ENCODE measurements at regions not wholly inside any gene's neighbourhood (a gene's known extent, or its start where the extent isn't known, plus 50 kb on each side); places are given as distances from the start of the nearest gene placed in this dataset.
A peak's percentile ranks its signal among the peaks of the same experiment; 100 is the strongest.

DNA sequence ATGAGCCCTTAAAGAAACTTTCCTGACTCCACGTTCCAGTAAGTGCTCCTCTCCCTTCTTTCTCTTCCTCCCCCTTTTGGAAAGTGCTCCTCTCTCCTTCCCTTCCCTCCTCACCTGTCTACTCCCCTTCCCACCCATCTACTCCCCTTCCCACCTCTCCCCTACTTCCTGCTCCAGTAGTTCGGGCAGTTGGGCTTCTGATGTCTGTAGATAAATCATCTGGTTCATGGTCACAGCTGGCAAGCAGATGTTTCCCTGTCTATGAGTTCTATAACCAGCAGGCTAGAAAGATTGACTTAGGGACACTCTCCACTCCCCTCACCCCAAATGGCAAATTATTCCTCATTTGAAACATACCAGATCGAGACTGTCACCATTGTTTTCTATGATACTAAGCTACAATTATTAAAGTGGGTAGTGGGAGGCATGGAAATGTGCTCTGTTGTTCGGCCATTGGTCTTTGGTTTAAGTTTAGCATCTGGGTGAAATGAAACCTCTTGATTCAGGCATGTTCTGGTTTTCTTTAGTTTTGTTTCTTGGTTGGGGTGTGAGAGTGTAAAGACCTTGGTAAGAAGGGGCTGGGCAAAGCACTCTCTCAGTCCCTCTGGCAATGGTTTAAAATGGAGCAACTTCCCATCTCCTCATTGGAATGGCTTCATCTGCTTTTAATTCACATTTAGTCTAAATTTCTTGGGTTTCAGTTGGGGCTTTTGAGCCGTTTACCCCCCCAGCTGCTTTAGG lies 413.2 kb upstream of the SPRED2 start:
- Histone ChIP-seq H3K27ac (no peak overlapping the region), H3K27me3 (no peaks in the 10 kb centered on the region), H3K9me3 (no peaks in the 10 kb centered on the region), H3K4me1 (no peaks in the 10 kb centered on the region), H3K36me3 (no peaks in the 10 kb centered on the region), H3K4me3 (no peak overlapping the region)
- intact Hi-C loops (cut with DNase I; ENCODE audit: low total_unique reads), result no loop called here
- no peak for TF ChIP-seq POLR2A (IDR thresholded peaks at IDR 0.05)
- TF ChIP-seq, protein P1, sequence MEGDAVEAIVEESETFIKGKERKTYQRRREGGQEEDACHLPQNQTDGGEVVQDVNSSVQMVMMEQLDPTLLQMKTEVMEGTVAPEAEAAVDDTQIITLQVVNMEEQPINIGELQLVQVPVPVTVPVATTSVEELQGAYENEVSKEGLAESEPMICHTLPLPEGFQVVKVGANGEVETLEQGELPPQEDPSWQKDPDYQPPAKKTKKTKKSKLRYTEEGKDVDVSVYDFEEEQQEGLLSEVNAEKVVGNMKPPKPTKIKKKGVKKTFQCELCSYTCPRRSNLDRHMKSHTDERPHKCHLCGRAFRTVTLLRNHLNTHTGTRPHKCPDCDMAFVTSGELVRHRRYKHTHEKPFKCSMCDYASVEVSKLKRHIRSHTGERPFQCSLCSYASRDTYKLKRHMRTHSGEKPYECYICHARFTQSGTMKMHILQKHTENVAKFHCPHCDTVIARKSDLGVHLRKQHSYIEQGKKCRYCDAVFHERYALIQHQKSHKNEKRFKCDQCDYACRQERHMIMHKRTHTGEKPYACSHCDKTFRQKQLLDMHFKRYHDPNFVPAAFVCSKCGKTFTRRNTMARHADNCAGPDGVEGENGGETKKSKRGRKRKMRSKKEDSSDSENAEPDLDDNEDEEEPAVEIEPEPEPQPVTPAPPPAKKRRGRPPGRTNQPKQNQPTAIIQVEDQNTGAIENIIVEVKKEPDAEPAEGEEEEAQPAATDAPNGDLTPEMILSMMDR (IDR thresholded peaks at IDR 0.05), result no peak
- DNase-seq, result no peak

- DNase-seq, result no peak
- Histone ChIP-seq H3K4me3 (no peak overlapping the region), H3K9me3 (no peaks in the 10 kb centered on the region), H3K4me1 (no peaks in the 10 kb centered on the region), H3K27ac (no peak overlapping the region), H3K27me3 (no peaks in the 10 kb centered on the region), H3K36me3 (no peaks in the 10 kb centered on the region)
- intact Hi-C loops (cut with DNase I; ENCODE audit: low total_unique reads), result no loop called here
- TF ChIP-seq, protein P1 (IDR thresholded peaks at IDR 0.05), result no peak
- TF ChIP-seq POLR2A (IDR thresholded peaks at IDR 0.05), result no peak
Measured at GRCh38 chr2:65842104-65842503, 409.7 kb upstream of the SPRED2 start.

GRCh38 chr2:65835975-65836549 lies 403.7 kb upstream of the SPRED2 start:
- Histone ChIP-seq H3K9me3 (no peaks in the 10 kb centered on the region), H3K36me3 (no peaks in the 10 kb centered on the region), H3K4me1 (no peaks in the 10 kb centered on the region), H3K27me3 (no peaks in the 10 kb centered on the region), H3K4me3 (no peak overlapping the region), H3K27ac (no peak overlapping the region)
- DNase-seq, result no peak
- TF ChIP-seq POLR2A (IDR thresholded peaks at IDR 0.05), result no peak
- TF ChIP-seq, protein P1 (IDR thresholded peaks at IDR 0.05), result no peak
- intact Hi-C loops (cut with DNase I; ENCODE audit: low total_unique reads), result no loop called here

GRCh38 chr2:65834771-65835475 lies 402.5 kb upstream of the SPRED2 start:
- H3K4me1 ChIP-seq, result no peaks in the 10 kb centered on the region
- intact Hi-C loops (cut with DNase I; ENCODE audit: low total_unique reads), result no loop called here
- peak; percentile 22 to 23 for DNase-seq
- no peaks in the 10 kb centered on the region for H3K27me3 ChIP-seq
- no peaks in the 10 kb centered on the region for H3K9me3 ChIP-seq
- no peaks in the 10 kb centered on the region for H3K36me3 ChIP-seq
- H3K4me3 ChIP-seq, result no peak overlapping the region
- TF ChIP-seq, protein P1 (IDR thresholded peaks at IDR 0.05), result no peak
- no peak for TF ChIP-seq POLR2A (IDR thresholded peaks at IDR 0.05)
- no peak overlapping the region for H3K27ac ChIP-seq

GRCh38 chr2:65834062-65834461 lies 401.7 kb upstream of the SPRED2 start:
- Histone ChIP-seq H3K9me3 (no peaks in the 10 kb centered on the region), H3K4me1 (no peaks in the 10 kb centered on the region), H3K27me3 (no peaks in the 10 kb centered on the region), H3K36me3 (no peaks in the 10 kb centered on the region), H3K4me3 (no peak overlapping the region), H3K27ac (no peak overlapping the region)
- DNase-seq, result no peak
- intact Hi-C loops (cut with DNase I; ENCODE audit: low total_unique reads), result no loop called here
- no peak for TF ChIP-seq POLR2A (IDR thresholded peaks at IDR 0.05)
- TF ChIP-seq, protein P1 (IDR thresholded peaks at IDR 0.05), result no peak
